Kidney tubule cell (primary cell): ENCODE measurements at regions not wholly inside any gene's neighbourhood (a gene's known extent, or its start where the extent isn't known, plus 50 kb on each side); places are given as distances from the start of the nearest gene placed in this dataset.
A peak's percentile ranks its signal among the peaks of the same experiment; 100 is the strongest.
"Not testable (repeated sequence)": the region's sequence is repeated elsewhere in the genome, so short reads cannot be mapped to it uniquely, and the experiment has no call there.

Source experiments
- DNase-seq: peaks from one replicate; pipeline ENCODE4 v3.0.0-alpha.2; 2018; ENCODE audit warnings: low spot score

DNA sequence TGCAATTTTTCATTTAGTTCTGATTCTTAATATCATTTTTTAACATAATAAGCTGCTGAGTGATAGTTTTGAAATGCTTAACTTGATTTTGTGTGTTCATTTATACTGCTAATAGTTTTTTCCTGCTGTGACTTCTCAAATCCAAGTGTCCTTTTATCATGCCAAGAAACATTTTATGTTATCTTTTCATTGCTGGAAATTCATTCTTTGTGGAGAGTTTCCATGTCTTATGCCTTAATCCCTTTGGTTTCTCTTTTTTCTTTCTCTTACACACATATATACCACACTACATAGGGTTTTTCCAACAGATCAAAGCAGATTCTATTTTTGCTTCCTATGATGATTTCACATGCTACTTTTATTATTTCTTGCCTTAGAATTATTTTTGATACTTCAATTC is 981.1 kb downstream of the SLC6A15 start:
- DNase-seq: no peak

GRCh38 chr12:83929792-83930191 is 982.8 kb downstream of the SLC6A15 start:
- not testable (repeated sequence) for DNase-seq

GRCh38 chr12:83920821-83921547 is 991.6 kb downstream of the SLC6A15 start:
- no peak for DNase-seq

DNA sequence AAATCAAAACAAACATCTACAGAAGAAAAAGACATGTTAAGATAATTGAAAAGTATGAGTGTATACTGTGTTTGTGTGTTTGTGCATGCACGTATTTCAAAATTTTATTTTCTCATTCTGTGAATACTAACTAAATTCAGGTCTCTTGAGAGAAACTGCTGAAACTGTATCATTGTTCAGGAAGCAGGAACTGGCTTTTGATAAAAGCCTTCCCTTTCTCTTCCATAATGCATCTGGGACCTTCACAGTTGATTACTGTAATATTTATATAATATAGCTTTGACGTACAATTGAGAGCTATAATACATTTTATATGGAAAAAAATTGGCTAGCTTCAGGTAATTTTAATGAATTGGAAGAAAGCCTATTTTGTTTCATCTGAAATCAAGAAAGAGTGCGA is 993.5 kb downstream of the SLC6A15 start:
- no peak for DNase-seq

DNA sequence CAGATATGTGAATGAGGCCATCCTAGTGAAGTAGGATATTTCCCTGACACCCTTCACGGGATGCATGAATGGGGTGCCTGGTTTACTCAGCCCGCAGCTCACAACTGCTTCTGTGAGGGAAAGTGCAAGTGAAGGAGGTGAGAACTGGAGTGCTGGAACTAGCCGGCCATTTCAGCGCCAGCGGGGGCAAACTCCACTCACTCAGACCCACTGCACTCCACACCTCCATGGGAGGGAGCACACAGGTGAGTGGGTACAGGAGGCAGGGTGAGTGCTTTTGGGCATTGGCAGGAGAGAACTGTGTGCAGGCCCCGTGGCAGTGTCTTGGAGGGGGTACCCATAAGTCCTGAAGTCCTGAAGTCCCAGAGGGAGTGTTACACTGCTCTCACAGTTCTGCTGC is 1008.4 kb downstream of the SLC6A15 start:
- no peak for DNase-seq

GRCh38 chr12:83896416-83896815 is 1016.2 kb downstream of the SLC6A15 start:
- no peak for DNase-seq

DNA sequence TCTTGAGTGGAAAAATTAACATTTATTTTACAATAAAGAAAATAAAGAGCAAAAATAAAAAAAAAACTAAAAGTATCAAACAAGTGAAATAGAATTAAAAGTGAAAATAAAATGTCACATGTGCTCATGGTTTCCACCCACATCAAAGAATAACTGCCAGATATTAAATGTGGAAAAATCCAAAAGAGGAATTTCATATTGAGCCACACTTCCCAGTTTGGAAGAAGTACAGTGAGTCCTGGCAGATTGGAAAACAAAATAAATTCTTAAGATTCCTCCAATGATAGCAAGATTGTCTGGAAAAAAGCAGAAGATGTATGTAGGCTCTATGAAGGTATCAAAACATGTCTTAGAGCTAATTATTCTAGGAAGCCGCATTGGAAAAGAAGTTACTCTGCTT is 1019.5 kb downstream of the SLC6A15 start:
- DNase-seq: no peak

DNA sequence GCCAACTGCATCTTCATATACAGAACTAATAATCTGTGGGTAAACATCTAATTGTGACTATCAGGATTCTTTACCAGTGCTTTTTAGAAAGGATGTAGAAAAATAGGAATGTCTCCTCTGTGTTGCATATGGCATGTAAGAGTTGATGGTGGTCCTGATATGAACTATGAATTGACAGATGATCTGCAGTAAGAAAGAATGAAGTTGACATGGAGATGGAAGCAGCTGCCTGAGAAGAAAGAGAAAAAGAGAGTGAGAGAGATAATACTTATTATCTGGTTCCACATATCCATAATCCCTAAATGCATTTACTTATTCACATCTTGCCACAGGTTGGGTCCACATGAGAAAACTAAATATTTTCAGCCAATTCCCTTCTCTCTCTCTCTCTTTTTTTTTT is 1022.9 kb downstream of the SLC6A15 start:
- DNase-seq: no peak

GRCh38 chr12:83886479-83886878 is 1026.1 kb downstream of the SLC6A15 start:
- DNase-seq: no peak

DNA sequence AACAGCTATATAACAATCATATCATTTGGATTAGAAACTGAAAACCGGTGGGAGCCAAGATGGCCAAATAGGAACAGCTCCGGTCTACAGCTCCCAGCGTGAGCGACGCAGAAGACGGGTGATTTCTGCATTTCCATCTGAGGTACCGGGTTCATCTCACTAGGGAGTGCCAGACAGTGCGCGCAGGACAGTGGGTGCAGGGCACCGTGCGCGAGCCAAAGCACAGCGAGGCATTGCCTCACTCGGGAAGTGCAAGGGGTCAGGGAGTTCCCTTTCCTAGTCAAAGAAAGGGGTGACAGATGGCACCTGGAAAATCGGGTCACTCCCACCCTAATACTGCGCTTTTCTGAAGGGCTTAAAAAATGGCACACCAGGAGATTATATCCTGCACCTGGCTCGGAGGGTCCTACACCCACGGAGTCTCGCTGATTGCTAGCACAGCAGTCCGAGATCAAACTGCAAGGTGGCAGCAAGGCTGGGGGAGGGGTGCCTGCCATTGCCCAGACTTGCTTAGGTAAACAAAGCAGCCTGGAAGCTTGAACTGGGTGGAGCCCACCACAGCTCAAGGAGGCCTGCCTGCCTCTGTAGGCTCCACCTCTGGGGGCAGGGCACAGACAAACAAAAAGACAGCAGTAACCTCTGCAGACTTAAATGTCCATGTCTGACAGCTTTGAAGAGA is 1041.5 kb downstream of the SLC6A15 start:
- not testable (repeated sequence) for DNase-seq

DNA sequence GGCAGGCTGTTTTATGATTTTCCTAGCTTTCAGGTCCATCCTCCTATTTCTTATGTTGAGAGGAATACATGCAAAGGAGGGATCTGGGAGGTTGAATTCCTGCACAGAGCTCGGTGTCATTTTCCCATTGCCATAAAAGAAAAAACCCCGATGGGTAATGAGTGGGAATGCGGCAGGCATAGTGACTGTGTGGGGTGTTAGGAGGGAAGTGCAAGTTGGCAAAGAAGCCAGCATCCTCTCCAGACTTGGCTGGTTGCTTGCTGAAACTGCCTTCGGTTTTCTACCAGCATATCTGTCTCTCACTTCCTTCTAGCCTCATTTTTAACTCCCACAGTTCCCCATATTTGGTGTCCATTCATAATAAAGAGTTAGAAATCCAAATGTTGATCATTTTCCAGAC is 1046.1 kb downstream of the SLC6A15 start:
- no peak for DNase-seq

- DNase-seq: no peak
Measured at GRCh38 chr12:83865431-83865830, 1047.2 kb downstream of the SLC6A15 start.

DNA sequence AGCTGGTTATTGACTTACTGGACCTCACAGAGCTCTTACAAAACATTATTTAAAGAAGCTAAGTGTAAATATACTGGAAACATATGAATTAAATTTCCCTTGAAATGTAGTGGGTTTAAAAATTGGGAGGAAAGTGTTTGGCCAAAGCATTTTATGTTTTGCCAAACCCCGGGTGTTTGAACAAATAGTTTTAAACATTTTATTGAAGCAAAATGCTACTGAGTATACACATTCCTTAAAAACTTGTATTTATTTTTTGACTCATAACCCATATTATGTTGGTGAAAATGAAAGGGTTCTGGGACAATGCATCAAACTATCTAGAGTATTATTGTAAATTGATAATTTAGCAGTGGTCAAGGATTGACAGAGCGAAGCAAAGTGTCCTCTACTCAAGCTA is 1048.5 kb downstream of the SLC6A15 start:
- no peak for DNase-seq

DNA sequence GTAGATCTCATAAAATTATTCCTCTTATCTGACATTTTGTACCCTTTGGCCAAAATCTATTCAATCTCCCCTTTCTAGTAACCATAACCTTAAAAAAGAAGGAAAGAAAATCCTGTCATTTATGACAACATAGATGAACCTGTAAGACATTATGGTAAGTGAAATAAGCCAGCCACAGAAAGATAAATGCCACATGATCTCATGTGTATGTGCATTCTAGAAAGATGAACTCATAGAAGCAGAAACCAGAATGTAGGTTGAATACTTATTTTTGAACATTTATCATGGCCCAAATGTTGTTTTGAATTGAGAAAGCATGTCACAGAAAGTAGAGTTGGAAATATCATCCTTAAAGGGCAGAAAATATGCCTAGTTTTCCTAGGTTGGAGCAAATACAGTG is 1053.6 kb downstream of the SLC6A15 start:
- no peak for DNase-seq

DNA sequence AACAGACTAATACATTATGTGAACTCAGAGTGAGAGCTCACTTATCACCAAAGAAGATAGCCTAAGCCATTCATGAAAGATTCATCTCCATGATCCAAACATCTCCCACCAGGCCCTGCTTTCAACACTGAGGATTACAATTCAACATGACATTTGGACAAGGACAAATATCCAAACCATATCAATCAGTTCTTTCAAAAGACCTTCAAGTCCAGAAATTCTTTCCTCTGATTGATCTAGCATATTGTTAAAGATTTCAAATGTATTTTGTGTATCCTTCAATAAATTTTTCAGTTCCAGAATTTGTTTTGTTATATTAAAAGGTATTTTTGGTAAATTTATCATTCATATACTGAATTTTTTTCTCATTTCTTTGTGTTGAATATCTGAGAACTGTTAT is 1055.8 kb downstream of the SLC6A15 start:
- DNase-seq: no peak

- no peak for DNase-seq
Measured at GRCh38 chr12:83850531-83850930, 1062.1 kb downstream of the SLC6A15 start.

DNA sequence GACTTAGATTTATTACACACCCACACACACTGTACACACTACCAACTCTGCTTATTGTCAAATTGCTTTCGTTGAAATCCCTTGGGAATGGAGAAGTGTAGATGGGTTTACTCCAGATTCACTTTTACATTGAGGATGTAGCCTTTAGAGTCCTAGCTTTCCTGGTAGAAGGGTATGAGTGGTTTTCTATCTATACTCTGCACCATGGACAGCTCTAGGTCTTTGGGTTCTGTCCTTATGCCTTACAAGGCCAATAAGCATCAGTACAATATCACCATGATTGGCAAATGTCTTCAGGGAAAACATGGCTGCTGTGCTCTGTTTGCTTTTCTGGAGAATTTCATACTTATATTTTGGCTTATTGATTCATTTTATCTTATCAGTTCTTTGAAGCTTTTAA is 1063.9 kb downstream of the SLC6A15 start:
- no peak for DNase-seq

DNA sequence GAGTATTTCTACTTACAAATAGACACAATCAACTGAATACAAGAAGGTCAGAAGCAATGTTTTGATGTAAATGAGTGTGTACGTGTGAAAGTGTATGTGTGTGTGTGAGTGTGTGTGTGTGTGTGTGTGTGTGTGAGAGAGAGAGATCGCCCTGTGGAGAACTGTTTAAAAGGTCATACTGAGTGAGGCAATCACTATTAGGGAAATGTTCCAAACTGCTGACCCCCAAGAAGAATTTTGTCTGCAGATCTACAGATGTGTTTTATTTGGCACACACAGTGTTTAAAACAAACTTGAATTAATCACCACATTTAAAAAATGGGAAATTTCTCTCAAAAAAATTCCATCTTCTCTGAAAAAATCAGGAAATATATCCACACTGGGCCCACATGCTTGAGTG is 1069.1 kb downstream of the SLC6A15 start:
- DNase-seq: no peak

- DNase-seq: no peak
Measured at GRCh38 chr12:83841620-83842019, 1071.0 kb downstream of the SLC6A15 start.

- DNase-seq: peak; percentile 9
Measured at GRCh38 chr12:83827860-83828259, 1084.7 kb downstream of the SLC6A15 start.

- no peak for DNase-seq
Measured at GRCh38 chr12:83827193-83827592, 1085.4 kb downstream of the SLC6A15 start.

- DNase-seq: peak; percentile 30
Measured at GRCh38 chr12:83826112-83826511, 1086.5 kb downstream of the SLC6A15 start.

DNA sequence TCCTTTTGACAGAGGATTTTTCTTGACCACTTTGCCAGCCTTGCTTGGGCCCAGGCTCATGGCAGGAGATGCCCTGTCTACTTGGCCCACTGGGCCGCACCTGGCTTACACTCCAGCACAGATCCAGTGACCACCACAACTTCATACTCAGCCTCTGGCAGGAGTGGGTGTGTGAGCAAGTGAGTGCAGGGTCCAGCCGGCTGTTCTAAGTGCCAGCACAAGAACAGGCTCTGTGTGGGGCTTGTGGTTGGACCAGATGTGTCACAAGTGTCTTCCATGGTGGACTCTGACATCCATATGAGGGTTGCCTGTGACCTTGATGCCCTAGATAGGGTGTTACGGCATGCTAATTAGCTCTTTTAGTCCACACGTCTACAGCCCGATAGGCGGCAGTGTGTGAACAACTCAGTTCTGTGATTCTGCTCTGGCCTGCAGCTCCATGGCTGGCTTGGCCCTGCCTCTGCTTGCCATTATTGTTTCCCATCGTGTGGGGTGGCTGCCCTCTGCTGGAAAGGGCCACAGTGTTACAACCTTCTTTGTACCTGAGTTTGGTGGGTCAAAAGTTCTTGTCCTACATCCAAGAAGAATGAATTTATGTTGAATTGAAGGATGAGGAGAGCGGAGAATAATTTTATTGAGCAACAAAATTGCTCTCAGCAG is 1089.1 kb downstream of the SLC6A15 start:
- peak; percentile 60 for DNase-seq
